Caco-2 (cell line): ENCODE measurements at regions not wholly inside any gene's neighbourhood (a gene's known extent, or its start where the extent isn't known, plus 50 kb on each side); places are given as distances from the start of the nearest gene placed in this dataset.

ENCODE experiments used
- BruUV-seq: library from RNA; stranded (reverse); fragments of 400-500 nt; replicated peaks from 2 replicates; lab custom pipeline; 2021; lab: Mats Ljungman, UMichigan
- CTCF ChIA-PET: fragments of 300-600 bp; sonication (Branson Sonifier 250); formaldehyde crosslinking; loops from one replicate; lab custom pipeline; 2022; ENCODE audit warnings: antibody characterized with exemption; lab: Charles Lee
- POLR2A ChIA-PET: fragments of 300-600 bp; sonication (Branson Sonifier 250); formaldehyde crosslinking; loops from one replicate; lab custom pipeline; 2022; ENCODE audit warnings: antibody characterized with exemption; lab: Charles Lee
- DNase-seq, 2 experiments: peaks; one replicate each; pipeline versions ENCODE4 v3.0.0 to v3.0.0-alpha.2; 2020 to 2022
- H3K27me3 ChIP-seq: replicated peaks from 2 replicates; pipeline ENCODE4 v1.6.0; 2011; ENCODE audit warnings: low read length; ENCODE audit not compliant: control insufficient read depth, insufficient read depth
- H3K36me3 ChIP-seq: 2 replicates; pipeline ENCODE4 v1.5.1; 2011; ENCODE audit warnings: low read length; ENCODE audit not compliant: control insufficient read depth, insufficient read depth
- H3K4me1 ChIP-seq: fragments of 250-450 bp; sonication (Bioruptor Pico); 2 replicates; pipeline ENCODE4 v1.5.1; 2020; ENCODE audit warnings: mild to moderate bottlenecking
- H3K4me3 ChIP-seq: 2 replicates; pipeline ENCODE4 v1.5.1; 2011; ENCODE audit warnings: low read depth, mild to moderate bottlenecking, control low read depth, low read length
- H3K9me3 ChIP-seq: fragments of 250-450 bp; sonication (Bioruptor Pico); 2 replicates; pipeline ENCODE4 v1.5.1; 2020; ENCODE audit warnings: mild to moderate bottlenecking, moderate library complexity
- H3K27ac Mint-ChIP-seq: one replicate; pipeline ENCODE4 v1.8.0; 2022; ENCODE audit warnings: mixed read lengths; ENCODE audit not compliant: unreplicated experiment
- H3K27me3 Mint-ChIP-seq: one replicate; pipeline ENCODE4 v1.8.0; 2022; ENCODE audit warnings: mixed read lengths; ENCODE audit not compliant: insufficient read depth, unreplicated experiment
- H3K36me3 Mint-ChIP-seq: one replicate; pipeline ENCODE4 v1.8.0; 2022; ENCODE audit warnings: mild to moderate bottlenecking, mixed read lengths; ENCODE audit not compliant: insufficient read depth, unreplicated experiment
- H3K4me1 Mint-ChIP-seq: one replicate; pipeline ENCODE4 v1.8.0; 2022; ENCODE audit warnings: low read depth, mixed read lengths; ENCODE audit not compliant: unreplicated experiment
- H3K4me3 Mint-ChIP-seq: one replicate; pipeline ENCODE4 v1.8.0; 2022; ENCODE audit warnings: mild to moderate bottlenecking, moderate library complexity, mixed read lengths; ENCODE audit not compliant: unreplicated experiment
- H3K9me3 Mint-ChIP-seq: one replicate; pipeline ENCODE4 v1.8.0; 2022; ENCODE audit warnings: mixed read lengths; ENCODE audit not compliant: unreplicated experiment
- intact Hi-C: fragments of 100-400 bp; cut with micrococcal nuclease; formaldehyde crosslinking; loops from one replicate; pipeline ENCODE4 v1.10.0; 2022; ENCODE audit not compliant: unreplicated experiment
- TF ChIP-seq, protein P1 (sequence below), 2 experiments: fragments of 200-600 bp in 1 of 2; IDR thresholded peaks; 1 replicate in 1 of 2; 2 replicates in 1 of 2; pipeline versions ENCODE4 v1.5.1 to v1.8.0; 2011 to 2022; ENCODE audit warnings: antibody characterized with exemption in 1 of 2, control low read depth in 1 of 2, inconsistent platforms in 1 of 2, low read depth in 1 of 2, low read length in 1 of 2, mild to moderate bottlenecking in 1 of 2, moderate library complexity in 1 of 2; ENCODE audit not compliant: insufficient read depth in 1 of 2, severe bottlenecking in 1 of 2, unreplicated experiment in 1 of 2

DNA sequence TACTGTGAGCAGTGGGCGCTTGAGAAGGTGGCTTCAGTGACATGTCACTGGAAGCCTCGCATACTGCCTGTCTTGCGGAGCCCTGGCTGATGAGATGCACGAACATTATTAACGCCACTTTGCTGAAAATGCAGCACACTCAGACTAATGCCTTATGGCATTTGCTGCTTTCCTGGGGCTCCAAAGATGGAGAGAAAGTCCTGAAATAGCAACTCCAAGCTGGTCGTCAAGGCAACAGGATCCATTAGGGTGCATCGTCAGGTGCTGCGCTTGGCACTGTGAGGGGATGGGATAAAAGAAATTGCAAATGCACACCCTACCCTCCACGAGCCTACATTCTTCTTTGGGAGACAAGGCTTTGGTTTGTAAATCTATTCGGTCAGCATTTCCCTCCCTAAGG, 592.5 kb downstream of the TYW1 start:
- Mint-ChIP-seq H3K36me3 (no peaks in the 10 kb centered on the region), H3K9me3 (no peaks in the 10 kb centered on the region), H3K4me1 (no peaks in the 10 kb centered on the region), H3K27me3 (no peaks in the 10 kb centered on the region), H3K27ac (no peak overlapping the region), H3K4me3 (no peak overlapping the region)
- no peak overlapping the region for H3K4me3 ChIP-seq
- ChIA-PET POLR2A (no interaction called here), CTCF (no interaction called here)
- no peaks in the 10 kb centered on the region for H3K27me3 ChIP-seq
- no peak for DNase-seq
- intact Hi-C loops = no loop called here
- TF ChIP-seq, protein P1, sequence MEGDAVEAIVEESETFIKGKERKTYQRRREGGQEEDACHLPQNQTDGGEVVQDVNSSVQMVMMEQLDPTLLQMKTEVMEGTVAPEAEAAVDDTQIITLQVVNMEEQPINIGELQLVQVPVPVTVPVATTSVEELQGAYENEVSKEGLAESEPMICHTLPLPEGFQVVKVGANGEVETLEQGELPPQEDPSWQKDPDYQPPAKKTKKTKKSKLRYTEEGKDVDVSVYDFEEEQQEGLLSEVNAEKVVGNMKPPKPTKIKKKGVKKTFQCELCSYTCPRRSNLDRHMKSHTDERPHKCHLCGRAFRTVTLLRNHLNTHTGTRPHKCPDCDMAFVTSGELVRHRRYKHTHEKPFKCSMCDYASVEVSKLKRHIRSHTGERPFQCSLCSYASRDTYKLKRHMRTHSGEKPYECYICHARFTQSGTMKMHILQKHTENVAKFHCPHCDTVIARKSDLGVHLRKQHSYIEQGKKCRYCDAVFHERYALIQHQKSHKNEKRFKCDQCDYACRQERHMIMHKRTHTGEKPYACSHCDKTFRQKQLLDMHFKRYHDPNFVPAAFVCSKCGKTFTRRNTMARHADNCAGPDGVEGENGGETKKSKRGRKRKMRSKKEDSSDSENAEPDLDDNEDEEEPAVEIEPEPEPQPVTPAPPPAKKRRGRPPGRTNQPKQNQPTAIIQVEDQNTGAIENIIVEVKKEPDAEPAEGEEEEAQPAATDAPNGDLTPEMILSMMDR (IDR thresholded peaks at IDR 0.05; ENCODE audit: insufficient read depth in 1 of 2, low read depth in 1 of 2, low read length in 1 of 2, severe bottlenecking in 1 of 2, unreplicated experiment in 1 of 2) = no peak
- peaks cover 5% of the 10 kb centered on the region; the same call in 1 of the 2 replicates for H3K9me3 ChIP-seq
- no TSS peak for BruUV-seq
- no peaks in the 10 kb centered on the region for H3K4me1 ChIP-seq
- H3K36me3 ChIP-seq = no peaks in the 10 kb centered on the region

DNA sequence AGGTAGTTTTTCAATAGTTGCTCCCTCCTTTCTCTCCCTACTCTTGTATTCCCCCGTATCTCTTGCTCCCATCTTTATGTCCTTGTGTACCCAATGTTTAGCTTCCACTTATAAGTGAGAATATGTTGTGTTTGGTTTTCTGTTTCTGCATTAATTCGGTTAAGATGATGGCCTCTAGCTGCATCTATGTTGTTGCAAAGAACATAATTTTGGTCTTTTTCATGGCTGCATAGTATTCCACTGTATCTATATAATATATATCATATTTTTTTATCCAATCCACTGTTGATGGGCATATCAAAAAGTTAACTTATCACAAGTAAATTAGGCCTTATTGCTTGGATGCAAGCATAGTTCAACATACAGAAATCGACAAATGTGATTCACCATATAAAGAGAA, 594.0 kb downstream of the TYW1 start:
- no peaks in the 10 kb centered on the region for H3K4me1 Mint-ChIP-seq
- ChIA-PET CTCF (no interaction called here), POLR2A (no interaction called here)
- Histone ChIP-seq H3K4me3 (no peak overlapping the region), H3K4me1 (no peaks in the 10 kb centered on the region), H3K9me3 (peaks cover 5% of the 10 kb centered on the region; the same call in 1 of the 2 replicates), H3K36me3 (no peaks in the 10 kb centered on the region), H3K27me3 (no peaks in the 10 kb centered on the region)
- no peak overlapping the region for H3K4me3 Mint-ChIP-seq
- H3K27ac Mint-ChIP-seq = no peak overlapping the region
- no TSS peak for BruUV-seq
- TF ChIP-seq, protein P1 (IDR thresholded peaks at IDR 0.05; ENCODE audit: insufficient read depth in 1 of 2, low read depth in 1 of 2, low read length in 1 of 2, severe bottlenecking in 1 of 2, unreplicated experiment in 1 of 2) = no peak
- H3K36me3 Mint-ChIP-seq = no peaks in the 10 kb centered on the region
- peaks cover 3% of the 10 kb centered on the region for H3K27me3 Mint-ChIP-seq
- H3K9me3 Mint-ChIP-seq = no peaks in the 10 kb centered on the region
- intact Hi-C loops = no loop called here
- DNase-seq = no peak

DNA sequence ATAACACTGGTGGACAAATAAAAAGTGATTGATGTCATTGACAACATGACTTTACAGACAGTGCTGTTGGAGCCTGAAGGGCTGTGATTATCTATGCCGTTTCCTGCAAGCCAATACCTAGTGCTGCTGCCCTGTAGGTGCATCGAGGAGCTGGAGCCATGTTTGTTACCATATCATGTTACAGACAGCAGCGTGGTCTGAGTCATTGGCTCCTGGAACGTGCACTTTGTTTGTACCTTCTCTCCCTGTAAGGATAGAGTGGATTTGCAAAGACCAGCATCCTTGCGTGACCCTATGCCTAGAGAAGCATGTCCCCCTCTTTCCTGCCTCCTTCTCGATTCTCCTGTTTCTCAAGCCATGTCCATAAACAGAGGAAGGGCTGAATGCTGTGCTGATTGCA, 597.2 kb downstream of the TYW1 start:
- Mint-ChIP-seq H3K36me3 (no peaks in the 10 kb centered on the region), H3K4me3 (no peak overlapping the region), H3K27ac (no peak overlapping the region), H3K9me3 (no peaks in the 10 kb centered on the region), H3K4me1 (no peaks in the 10 kb centered on the region), H3K27me3 (peaks cover 3% of the 10 kb centered on the region)
- intact Hi-C loops = no loop called here
- POLR2A ChIA-PET = no interaction called here
- Histone ChIP-seq H3K9me3 (peaks cover 5% of the 10 kb centered on the region; the same call in 1 of the 2 replicates), H3K27me3 (no peaks in the 10 kb centered on the region), H3K4me3 (no peak overlapping the region), H3K4me1 (no peaks in the 10 kb centered on the region), H3K36me3 (no peaks in the 10 kb centered on the region)
- TF ChIP-seq, protein P1 (IDR thresholded peaks at IDR 0.05; ENCODE audit: insufficient read depth in 1 of 2, low read depth in 1 of 2, low read length in 1 of 2, severe bottlenecking in 1 of 2, unreplicated experiment in 1 of 2) = no peak
- CTCF ChIA-PET = no interaction called here
- DNase-seq = no peak
- BruUV-seq = no TSS peak
